GM13976 (cell line): ENCODE measurements at regions not wholly inside any gene's neighbourhood (a gene's known extent, or its start where the extent isn't known, plus 50 kb on each side); places are given as distances from the start of the nearest gene placed in this dataset.

Experiments used
- DNase-seq: peaks from one replicate; pipeline ENCODE4 v3.0.0; 2012; ENCODE audit warnings: low spot score
- CTCF ChIP-seq: IDR thresholded peaks from 2 replicates; pipeline ENCODE4 v1.5.1; 2012; ENCODE audit warnings: borderline replicate concordance, mild to moderate bottlenecking; ENCODE audit not compliant: insufficient read depth; ENCODE audit errors: extremely low read depth, missing control alignments, control extremely low read depth
- in situ Hi-C: fragments of 300-500 bp; cut with MboI; formaldehyde crosslinking; loops from one replicate; pipeline ENCODE4 v1.12.0; 2022; ENCODE audit warnings: low sequenced_read_pairs, mixed read lengths, inconsistent platforms; ENCODE audit not compliant: unreplicated experiment

- DNase-seq = no peak
- in situ Hi-C loops = no loop called here
- no peak for TF ChIP-seq CTCF
These were observed 635.0 kb upstream of the FANCL start for GRCh38 chr2:58876126-58876525.

- TF ChIP-seq CTCF = no peak
- in situ Hi-C loops = no loop called here
- DNase-seq = no peak
These were observed 634.3 kb upstream of the FANCL start for GRCh38 chr2:58875436-58875835.

GRCh38 chr2:58871469-58872142, 630.5 kb upstream of the FANCL start:
- in situ Hi-C loops = no loop called here
- TF ChIP-seq CTCF = no peak
- no peak for DNase-seq

- no peak for DNase-seq
- TF ChIP-seq CTCF = no peak
- in situ Hi-C loops = no loop called here
These were observed 629.6 kb upstream of the FANCL start for GRCh38 chr2:58870704-58871103.

- no peak for TF ChIP-seq CTCF
- in situ Hi-C loops = no loop called here
- DNase-seq = no peak
These were observed 625.8 kb upstream of the FANCL start for GRCh38 chr2:58866946-58867345.

GRCh38 chr2:58866527-58866926, 625.4 kb upstream of the FANCL start:
- in situ Hi-C loops = no loop called here
- DNase-seq = no peak
- no peak for TF ChIP-seq CTCF
